Glutamatergic neuron (in vitro differentiated cells): ENCODE measurements at regions not wholly inside any gene's neighbourhood (a gene's known extent, or its start where the extent isn't known, plus 50 kb on each side); places are given as distances from the start of the nearest gene placed in this dataset.

ENCODE experiments used
- DNase-seq: peaks from one replicate; pipeline ENCODE4 v3.0.0; 2022
- H3K27ac Mint-ChIP-seq: one replicate; pipeline ENCODE4 v1.8.0; 2020; ENCODE audit warnings: mild to moderate bottlenecking, mixed read lengths, inconsistent platforms; ENCODE audit not compliant: unreplicated experiment
- H3K27me3 Mint-ChIP-seq: one replicate; pipeline ENCODE4 v1.8.0; 2020; ENCODE audit warnings: mild to moderate bottlenecking, moderate library complexity, mixed read lengths, inconsistent platforms; ENCODE audit not compliant: unreplicated experiment
- H3K36me3 Mint-ChIP-seq: one replicate; pipeline ENCODE4 v1.8.0; 2020; ENCODE audit warnings: mild to moderate bottlenecking, mixed read lengths, inconsistent platforms; ENCODE audit not compliant: unreplicated experiment
- H3K4me1 Mint-ChIP-seq: one replicate; pipeline ENCODE4 v1.8.0; 2020; ENCODE audit warnings: mild to moderate bottlenecking, low read depth, mixed read lengths, inconsistent platforms; ENCODE audit not compliant: unreplicated experiment
- H3K4me3 Mint-ChIP-seq: one replicate; pipeline ENCODE4 v1.8.0; 2020; ENCODE audit warnings: mild to moderate bottlenecking, mixed read lengths, inconsistent platforms; ENCODE audit not compliant: unreplicated experiment
- H3K9me3 Mint-ChIP-seq: one replicate; pipeline ENCODE4 v1.8.0; 2020; ENCODE audit warnings: mild to moderate bottlenecking, moderate library complexity, mixed read lengths, inconsistent platforms; ENCODE audit not compliant: unreplicated experiment
- CTCF ChIP-seq: fragments of 200-600 bp; sonication (generic); IDR thresholded peaks from one replicate; pipeline ENCODE4 v1.5.0; 2021; ENCODE audit not compliant: partially characterized antibody, unreplicated experiment

DNA sequence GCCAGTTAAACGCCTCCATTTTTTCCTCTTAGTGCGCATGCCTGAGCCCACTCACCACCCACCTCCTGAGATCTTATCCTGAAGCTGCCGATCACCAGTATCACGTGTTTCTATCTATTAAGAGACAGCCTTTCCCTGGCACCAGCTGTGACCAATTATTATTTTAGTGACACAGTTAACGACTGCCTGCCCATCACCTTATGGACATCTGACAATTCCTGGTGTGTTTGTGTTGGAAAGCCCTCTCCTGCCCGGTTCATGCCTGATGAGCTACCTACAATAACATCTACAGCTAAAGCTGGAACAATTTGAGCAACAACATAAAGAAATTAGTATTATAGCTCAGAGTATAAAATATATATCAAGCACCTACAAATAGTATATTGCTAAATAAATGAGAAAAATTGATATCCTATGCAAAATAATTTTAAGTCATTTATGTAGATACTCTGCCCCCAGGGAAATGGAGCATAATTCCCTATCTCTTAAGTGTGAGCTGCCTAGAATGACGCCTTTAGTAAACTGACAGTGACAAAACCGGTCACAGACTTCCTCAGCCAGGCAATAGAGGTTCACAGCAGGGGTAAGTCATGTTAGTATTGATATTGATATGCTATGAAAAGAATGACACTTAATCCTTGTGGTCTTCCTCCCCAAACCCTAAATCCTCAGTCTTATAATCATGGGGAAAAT, 862.2 kb downstream of the TRAM1L1 start:
- Mint-ChIP-seq H3K4me1 (peaks cover 4% of the 10 kb centered on the region), H3K9me3 (peaks cover 3% of the 10 kb centered on the region), H3K4me3 (no peak overlapping the region), H3K27me3 (peaks cover 4% of the 10 kb centered on the region), H3K27ac (no peak overlapping the region), H3K36me3 (peaks cover 5% of the 10 kb centered on the region)
- no peak for TF ChIP-seq CTCF
- DNase-seq: no peak

DNA sequence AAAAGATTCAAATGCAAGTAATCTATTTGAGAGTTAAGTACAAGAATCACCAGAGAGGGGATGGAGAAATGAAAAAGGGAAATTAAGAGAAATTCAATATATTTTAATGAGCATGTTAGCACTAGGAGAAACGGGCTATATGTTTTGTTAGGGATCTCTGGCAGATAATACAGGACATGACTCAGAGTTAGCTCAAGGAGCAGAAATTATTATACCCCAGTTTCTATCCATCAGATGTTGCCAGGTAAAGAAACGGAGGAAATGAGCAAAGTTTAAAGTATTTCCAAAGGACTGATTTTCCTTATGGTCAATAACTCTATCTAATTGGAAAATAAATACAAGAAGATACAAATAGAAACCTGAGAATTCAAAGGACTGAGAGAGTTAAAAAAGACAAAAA, 867.6 kb downstream of the TRAM1L1 start:
- no peaks in the 10 kb centered on the region for H3K4me1 Mint-ChIP-seq
- no peak overlapping the region for H3K4me3 Mint-ChIP-seq
- DNase-seq: no peak
- H3K36me3 Mint-ChIP-seq: no peaks in the 10 kb centered on the region
- peaks cover 2% of the 10 kb centered on the region for H3K9me3 Mint-ChIP-seq
- peaks cover under 1% of the 10 kb centered on the region for H3K27me3 Mint-ChIP-seq
- H3K27ac Mint-ChIP-seq: no peak overlapping the region
- no peak for TF ChIP-seq CTCF

DNA sequence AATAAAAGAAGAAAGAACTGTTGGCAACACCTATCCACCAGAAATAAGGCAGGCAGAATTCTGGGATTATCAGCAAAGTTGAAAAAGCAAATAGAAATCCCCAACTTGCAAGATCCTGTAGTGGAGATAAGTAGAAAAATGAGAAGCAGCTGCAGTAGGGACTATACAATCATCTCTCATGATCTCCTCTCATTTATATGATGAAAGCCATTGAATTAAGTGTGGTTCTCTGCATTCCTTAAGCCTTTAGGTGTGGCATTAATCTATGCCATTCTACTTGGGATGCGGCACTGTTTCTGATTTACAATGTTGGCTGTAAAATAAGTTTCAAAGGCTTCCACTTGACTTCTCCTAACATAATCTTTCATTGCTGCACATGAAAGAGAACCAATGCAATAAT, 869.8 kb downstream of the TRAM1L1 start:
- DNase-seq: no peak
- H3K4me1 Mint-ChIP-seq: no peaks in the 10 kb centered on the region
- no peak overlapping the region for H3K4me3 Mint-ChIP-seq
- no peak for TF ChIP-seq CTCF
- peaks cover 2% of the 10 kb centered on the region for H3K9me3 Mint-ChIP-seq
- no peaks in the 10 kb centered on the region for H3K36me3 Mint-ChIP-seq
- H3K27me3 Mint-ChIP-seq: no peaks in the 10 kb centered on the region
- H3K27ac Mint-ChIP-seq: no peak overlapping the region

- H3K4me3 Mint-ChIP-seq: no peak overlapping the region
- no peaks in the 10 kb centered on the region for H3K4me1 Mint-ChIP-seq
- no peak for DNase-seq
- TF ChIP-seq CTCF: no peak
- no peaks in the 10 kb centered on the region for H3K27me3 Mint-ChIP-seq
- H3K36me3 Mint-ChIP-seq: no peaks in the 10 kb centered on the region
- no peaks in the 10 kb centered on the region for H3K9me3 Mint-ChIP-seq
- H3K27ac Mint-ChIP-seq: no peak overlapping the region
Measured at GRCh38 chr4:116202524-116202923, 882.9 kb downstream of the TRAM1L1 start.

DNA sequence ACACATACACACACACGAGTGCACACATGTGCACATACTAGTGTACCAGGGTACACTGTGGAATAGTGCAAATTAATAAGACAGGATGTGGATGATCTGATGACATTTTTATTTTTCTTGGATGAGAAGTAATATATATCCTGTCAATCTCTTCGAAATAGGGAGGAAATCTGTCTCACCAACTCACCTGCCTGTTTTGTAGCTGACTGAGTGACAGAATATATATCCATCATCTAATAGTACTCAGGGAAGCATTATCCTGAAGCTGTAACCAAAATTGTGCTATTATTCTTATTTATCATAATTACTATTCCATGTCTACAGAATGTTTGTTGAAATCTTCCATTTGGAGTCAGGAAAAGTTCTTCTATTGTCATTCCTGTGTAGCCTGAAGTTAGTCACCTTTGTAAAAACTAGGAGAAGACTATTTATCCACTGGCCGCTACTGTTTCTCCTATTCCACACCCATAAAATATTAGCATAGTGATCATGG, 888.0 kb downstream of the TRAM1L1 start:
- Mint-ChIP-seq H3K36me3 (no peaks in the 10 kb centered on the region), H3K4me3 (no peak overlapping the region), H3K27ac (no peak overlapping the region), H3K4me1 (no peaks in the 10 kb centered on the region), H3K9me3 (no peaks in the 10 kb centered on the region), H3K27me3 (no peaks in the 10 kb centered on the region)
- no peak for DNase-seq
- no peak for TF ChIP-seq CTCF
